GM18907 (cell line): ENCODE measurements at regions not wholly inside any gene's neighbourhood (a gene's known extent, or its start where the extent isn't known, plus 50 kb on each side); places are given as distances from the start of the nearest gene placed in this dataset.

Experiments used
- ATAC-seq: cut with Tn5 transposase; IDR thresholded peaks from one replicate; pipeline ENCODE4 v1.9.1; 2021; ENCODE audit warnings: mild to moderate bottlenecking, moderate library complexity; ENCODE audit not compliant: unreplicated experiment

DNA sequence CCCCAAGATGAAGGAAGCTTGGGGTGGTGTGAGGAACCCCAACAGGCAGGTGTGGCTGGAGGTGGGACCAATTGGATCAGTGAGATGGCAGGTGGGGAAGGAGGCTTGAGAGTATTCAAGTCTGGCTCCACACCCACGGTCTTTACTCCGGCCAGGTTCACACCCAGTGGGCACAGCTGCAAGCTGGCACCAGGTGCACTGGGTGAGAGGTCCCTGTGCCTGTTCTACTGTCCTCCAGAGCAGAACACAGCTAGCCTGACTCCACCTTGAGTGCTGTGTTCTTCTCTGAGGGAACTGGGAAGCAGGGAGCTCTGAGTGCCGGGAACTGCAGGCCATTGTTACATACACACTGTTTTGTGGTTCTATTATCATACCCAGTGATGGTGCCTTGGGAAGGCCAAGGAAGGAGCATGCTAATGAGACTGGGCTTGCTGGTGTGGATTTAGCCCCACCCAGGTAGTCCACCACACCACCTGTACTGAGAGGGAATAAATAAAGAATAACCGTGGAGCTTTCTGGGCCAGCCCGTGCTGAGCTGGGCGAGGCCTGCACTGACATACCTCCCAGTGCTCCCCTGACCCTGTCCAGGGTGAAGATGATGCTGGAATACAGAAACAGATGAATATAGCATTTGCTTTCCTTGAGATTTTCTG is 93.4 kb downstream of the ABHD5 start:
- no peak for ATAC-seq

DNA sequence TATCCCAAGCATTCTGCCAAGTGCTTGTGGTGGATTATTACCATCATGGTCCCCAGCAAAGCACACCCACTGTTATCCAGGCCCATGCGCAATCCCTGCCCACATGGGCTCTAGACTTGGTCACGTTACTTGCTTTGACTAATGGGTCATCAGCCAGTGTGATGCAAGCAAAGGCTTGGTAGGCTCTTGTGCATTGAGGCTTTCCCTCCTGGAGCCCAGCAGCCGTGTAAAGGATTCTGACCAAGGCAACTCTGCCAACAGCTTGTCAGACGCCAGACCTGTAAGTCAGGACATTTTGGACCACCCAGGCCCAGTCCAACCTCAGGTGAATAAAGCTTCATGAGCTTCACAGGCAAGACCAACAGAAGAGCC is 93.9 kb downstream of the ABHD5 start:
- no peak for ATAC-seq

- ATAC-seq = no peak
These were observed 94.8 kb downstream of the ABHD5 start for GRCh38 chr3:43785551-43785950.

- no peak for ATAC-seq
These were observed 95.4 kb downstream of the ABHD5 start for GRCh38 chr3:43786102-43786501.

- no peak for ATAC-seq
These were observed 96.0 kb downstream of the ABHD5 start for GRCh38 chr3:43786526-43787305.

DNA sequence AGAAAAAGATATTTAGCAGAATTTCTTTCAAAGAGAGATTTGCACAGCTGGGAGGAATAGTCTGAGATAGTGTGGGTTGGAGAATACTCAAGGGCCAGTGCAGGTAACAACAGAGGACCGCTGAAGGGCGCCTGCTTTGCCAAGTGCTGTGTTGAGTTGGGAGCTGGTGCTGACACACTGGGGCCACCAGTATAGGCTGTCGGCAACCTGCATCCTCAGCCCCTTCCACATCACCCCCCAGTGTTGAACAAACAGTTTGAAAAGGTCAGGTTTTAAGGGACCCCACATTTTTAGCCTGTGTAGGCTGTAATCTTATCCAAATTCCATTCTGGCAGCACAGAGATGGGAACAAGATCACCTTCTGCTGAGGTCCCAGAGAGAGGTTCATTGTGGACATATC is 96.6 kb downstream of the ABHD5 start:
- no peak for ATAC-seq

DNA sequence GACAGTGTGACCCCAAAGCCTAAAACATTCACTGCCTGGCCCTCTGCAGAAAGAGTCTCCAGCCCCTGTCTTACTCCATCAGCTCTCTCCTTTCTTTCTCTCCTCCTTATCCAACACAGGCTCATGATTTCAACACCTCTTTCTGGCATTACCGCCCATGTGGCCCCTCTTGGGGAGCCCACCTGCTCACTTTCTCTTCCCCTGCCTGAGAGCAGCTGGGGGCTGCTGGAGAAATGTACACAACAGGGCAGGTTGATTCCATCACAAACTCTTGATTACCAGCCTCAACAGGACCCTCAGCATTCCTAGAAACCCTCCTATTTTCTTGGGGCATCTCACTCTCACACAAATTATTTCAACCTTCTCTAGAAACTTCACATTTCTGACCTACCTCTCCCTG is 98.3 kb downstream of the ABHD5 start:
- no peak for ATAC-seq

DNA sequence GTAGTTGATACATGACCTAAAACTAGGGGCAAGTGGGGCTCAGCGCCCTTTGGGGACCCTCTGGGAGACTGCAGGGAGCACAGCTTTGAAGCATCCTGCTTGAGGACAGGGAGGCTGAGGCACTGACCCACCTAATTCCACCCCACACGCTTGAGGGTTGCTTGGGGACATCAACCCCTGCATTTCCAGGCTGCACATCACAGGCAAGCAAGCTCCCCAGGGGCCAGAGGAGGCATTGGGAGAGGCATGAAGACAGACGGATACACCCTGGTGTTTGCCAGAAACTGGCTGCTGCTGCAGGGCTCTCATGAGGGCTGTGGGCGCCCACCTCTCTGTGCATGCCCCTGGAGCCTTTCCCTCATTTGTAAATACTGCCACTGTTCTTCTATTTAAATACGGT is 99.3 kb downstream of the ABHD5 start:
- ATAC-seq = no peak

DNA sequence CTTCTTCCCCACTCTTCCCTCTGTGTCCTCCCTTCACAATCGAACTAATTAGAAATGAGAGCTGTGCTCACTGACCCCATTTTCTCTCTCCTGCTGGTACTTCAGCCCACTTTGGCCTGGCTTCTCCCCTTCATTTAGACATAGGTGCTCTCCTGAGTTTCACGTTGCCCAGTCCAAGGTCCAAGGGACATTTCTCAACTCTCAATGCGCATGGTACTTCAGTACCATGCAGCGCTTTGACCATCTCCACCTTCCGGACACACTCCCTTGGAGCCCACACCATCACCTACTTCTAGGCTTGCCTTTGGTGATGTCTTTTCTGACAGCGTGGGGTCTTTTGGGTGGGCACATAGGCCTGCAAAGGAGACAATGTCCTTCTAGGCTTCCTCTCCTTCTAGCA is 99.7 kb downstream of the ABHD5 start:
- ATAC-seq = no peak

GRCh38 chr3:43791246-43791645 is 100.5 kb downstream of the ABHD5 start:
- no peak for ATAC-seq

GRCh38 chr3:43792904-43793303 is 102.2 kb downstream of the ABHD5 start:
- no peak for ATAC-seq

DNA sequence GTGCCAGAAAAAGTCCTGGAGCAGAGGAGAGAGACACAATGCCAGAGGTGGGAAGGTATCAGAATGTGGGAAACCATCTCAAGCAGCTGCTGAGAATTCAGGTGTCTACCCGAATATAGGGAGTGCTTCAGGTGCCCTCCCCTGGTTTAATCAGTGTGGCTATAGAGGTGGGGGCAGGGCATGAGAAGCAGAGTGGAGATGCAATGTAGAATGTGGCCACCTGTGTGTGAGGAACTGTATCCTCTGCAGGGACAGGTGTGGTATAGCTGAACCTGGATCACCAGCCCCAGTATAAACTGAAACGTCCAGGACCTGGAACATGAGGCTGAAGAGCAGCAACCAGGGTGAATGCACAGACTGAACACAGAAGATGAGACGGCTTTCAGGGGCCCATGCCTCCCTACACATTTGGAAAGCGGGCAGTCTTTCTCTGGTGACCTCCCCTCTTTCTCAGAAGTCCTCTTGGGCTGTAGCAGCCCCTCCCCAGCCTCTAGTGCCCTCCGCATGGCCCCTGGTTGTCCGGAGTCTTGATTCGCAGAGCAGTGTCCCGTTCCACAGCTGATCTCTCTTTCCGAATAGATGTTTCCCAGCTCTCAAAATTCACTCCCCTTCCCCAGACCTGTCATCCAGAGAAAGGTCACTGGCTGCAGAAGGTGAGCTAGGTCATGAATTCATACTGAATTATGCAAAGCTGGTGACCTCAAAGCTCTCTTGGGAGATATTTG is 103.1 kb downstream of the ABHD5 start:
- no peak for ATAC-seq

GRCh38 chr3:43794776-43795175 is 104.0 kb downstream of the ABHD5 start:
- no peak for ATAC-seq

DNA sequence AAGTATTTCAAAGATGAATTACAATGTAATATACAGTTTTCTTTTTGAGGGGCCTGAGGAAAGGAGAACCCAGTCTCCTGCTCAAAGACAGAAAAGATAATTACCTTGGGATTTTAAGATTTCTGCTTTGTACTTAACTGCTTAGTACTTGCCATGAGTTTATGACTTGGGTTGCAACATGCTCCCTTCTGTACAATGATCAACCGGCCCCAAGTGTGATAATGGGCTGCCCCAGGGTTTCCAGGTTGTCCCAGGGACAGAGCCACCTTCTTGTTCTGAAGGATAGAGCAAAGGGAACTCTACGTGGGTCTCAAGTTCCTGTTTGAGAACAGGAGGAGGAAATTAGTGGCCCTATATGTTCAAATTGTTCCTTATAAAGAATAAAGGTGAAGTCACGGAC is 104.8 kb downstream of the ABHD5 start:
- ATAC-seq = no peak

GRCh38 chr3:43796041-43796596 is 105.4 kb downstream of the ABHD5 start:
- no peak for ATAC-seq

DNA sequence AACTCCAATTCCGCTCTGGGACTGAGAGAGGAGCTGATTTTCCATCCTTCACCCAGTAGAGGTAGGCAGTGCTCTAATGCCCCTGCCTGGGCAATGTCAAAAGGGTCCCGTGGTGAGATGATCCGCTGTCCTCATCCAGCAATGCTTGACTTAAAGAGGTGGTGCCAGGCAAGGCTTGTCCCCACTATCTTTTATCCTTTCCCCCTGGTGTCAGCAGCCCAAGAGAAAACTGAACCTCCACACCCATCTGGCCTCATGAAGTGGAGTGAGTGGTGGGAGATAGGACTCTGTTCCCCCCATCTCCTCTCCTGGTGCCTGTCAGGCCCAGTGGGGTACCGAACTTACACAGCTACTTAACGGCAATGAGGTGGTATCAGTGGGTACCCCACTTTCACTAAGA is 107.1 kb downstream of the ABHD5 start:
- ATAC-seq = no peak

- ATAC-seq = no peak
These were observed 120.1 kb downstream of the ABHD5 start for GRCh38 chr3:43810797-43811196.

DNA sequence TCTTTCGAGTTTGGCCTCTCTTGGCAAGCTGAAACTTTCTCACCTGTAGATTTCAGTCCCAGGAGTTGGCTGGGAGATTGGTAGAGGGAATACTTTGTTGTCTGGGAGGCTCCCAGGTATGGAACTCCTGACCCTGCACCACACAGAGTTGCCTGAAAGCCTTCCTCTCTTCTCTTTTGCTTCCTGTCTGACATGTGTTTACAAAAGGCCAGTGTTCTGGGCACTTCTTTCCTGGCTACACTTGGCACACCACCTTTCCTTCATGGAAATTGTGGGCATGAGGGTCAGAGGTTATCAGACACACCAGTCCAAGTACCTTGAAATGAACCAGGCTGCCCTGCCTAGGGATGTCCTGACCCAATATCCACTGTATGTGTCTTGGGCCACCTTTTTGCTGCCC is 123.7 kb downstream of the ABHD5 start:
- ATAC-seq = no peak

DNA sequence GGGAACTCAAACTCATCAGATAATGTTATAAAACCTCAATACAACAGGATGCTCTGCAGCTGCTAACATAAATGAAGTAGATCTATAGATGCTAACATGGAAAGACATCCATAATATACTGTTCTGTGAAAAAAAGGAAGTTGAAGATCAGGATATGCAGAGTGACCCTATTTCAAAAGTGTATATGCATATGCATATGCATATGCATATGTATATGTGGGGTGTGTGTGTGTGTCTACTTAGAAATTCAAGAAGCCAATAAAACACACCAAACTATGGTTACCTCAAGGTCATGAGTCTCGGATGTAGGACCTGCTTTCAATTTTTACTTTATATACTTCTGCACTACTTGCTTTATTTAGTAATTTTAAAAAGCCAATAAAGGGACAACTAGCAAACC is 125.6 kb downstream of the ABHD5 start:
- ATAC-seq = no peak

GRCh38 chr3:43817064-43817463 is 126.3 kb downstream of the ABHD5 start:
- no peak for ATAC-seq

DNA sequence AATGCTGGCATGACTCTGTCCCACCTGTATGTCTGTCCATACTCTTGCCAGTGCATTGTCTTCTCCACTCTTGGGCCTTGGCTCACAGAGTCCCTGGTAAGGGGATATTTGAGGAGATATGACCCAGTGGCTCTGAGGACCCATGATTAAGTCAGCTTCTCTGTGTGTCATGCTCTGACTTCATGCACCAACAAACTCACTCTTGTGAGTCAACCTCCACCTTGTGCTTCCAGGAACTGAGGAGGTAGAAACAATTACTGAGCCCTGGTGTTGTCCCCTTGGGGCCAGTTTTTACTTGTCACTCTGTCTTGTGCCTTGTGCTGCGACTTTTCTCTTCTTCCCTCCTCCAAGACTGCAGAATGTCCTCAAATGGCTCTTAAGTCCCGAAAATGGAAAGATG is 127.1 kb downstream of the ABHD5 start:
- no peak for ATAC-seq

- ATAC-seq = no peak
These were observed 127.5 kb downstream of the ABHD5 start for GRCh38 chr3:43818229-43818628.
